ENCODE measurements at regions not wholly inside any gene's neighbourhood (a gene's known extent, or its start where the extent isn't known, plus 50 kb on each side); places are given as distances from the start of the nearest gene placed in this dataset.

DNA sequence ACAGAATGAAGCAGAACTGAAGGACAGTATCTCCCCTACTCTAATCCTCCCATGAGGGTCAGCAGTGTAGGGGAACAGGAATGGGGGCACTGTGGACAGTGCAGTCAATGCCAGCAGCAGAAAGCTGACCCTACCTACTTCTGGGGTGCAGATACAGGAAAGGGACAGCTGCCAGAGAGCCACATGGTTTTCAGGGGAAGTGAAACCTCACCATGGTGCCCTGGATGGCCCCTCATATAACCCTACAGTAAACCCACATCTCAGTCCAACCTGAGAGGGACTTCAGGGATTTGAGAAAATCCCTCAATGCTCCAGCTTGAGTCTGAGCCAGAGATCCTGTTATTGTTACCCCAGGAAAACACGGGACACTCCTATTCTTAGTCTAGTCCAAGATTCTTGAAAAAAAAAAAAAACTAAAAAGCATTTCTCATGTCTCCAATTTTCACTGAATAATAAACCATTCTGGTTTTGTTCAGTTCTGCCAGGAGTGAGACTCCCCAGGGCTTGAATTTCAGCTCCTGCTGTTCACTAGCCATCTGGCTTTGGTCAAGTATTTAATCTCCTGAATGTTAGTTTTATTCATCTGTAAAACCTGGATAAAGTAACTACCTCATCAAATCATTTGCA, 511.6 kb upstream of the ARGLU1 start:
- TF ChIP-seq, protein P1, sequence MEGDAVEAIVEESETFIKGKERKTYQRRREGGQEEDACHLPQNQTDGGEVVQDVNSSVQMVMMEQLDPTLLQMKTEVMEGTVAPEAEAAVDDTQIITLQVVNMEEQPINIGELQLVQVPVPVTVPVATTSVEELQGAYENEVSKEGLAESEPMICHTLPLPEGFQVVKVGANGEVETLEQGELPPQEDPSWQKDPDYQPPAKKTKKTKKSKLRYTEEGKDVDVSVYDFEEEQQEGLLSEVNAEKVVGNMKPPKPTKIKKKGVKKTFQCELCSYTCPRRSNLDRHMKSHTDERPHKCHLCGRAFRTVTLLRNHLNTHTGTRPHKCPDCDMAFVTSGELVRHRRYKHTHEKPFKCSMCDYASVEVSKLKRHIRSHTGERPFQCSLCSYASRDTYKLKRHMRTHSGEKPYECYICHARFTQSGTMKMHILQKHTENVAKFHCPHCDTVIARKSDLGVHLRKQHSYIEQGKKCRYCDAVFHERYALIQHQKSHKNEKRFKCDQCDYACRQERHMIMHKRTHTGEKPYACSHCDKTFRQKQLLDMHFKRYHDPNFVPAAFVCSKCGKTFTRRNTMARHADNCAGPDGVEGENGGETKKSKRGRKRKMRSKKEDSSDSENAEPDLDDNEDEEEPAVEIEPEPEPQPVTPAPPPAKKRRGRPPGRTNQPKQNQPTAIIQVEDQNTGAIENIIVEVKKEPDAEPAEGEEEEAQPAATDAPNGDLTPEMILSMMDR (IDR thresholded peaks at IDR 0.05; ENCODE audit: control insufficient read depth, extremely low read depth, insufficient read depth), result no peak
- H3K4me3 ChIP-seq (ENCODE audit: low read depth, low read length), result no peak overlapping the region
- no peak for DNase-seq (ENCODE audit: low read depth)

DNA sequence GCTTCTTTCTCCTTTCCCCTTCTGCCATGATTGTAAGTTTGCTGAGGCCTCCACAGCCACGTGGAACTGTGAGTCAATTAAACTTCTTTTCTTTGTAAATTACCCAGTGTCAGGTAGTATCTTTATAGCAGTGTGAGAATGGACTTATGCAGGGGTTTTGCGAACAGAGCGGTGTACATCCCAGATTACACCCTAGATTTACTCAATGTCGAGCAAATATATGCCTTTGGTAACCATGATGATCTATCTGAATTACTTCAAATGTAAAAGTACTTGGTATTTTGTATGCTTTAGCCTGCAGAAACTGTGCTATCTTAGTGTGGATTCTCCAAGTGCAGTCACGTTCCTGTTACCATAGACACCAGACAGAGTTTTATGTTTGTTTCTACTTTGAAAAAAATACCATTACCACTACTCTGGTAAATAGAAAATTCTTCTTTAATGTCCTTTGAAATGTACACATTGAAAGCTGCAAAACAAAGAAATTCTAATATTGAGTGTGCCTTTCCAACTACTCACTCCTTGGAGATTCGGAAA, 510.4 kb upstream of the ARGLU1 start:
- no peak for DNase-seq (ENCODE audit: low read depth)
- no peak overlapping the region for H3K4me3 ChIP-seq (ENCODE audit: low read depth, low read length)
- TF ChIP-seq, protein P1 (IDR thresholded peaks at IDR 0.05; ENCODE audit: control insufficient read depth, extremely low read depth, insufficient read depth), result no peak

DNA sequence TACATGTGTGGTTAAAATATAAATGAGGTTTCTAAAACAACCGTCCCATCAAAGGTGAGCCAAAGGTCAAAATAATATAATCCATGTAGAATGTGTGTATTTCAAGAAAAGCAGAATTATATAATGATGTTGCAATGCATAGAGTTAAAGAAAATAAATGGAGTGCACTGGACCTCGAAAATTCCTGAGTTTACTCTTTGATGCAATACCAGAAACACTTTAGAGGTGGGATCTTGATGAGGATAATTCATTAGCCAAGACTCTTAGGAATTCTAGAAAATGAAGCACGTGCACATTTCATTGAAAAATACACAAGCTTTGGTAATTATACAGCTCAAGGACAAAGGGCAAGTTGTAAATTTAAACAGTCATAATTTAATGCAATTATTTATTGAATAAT, 508.9 kb upstream of the ARGLU1 start:
- H3K4me3 ChIP-seq (ENCODE audit: low read depth, low read length), result no peak overlapping the region
- TF ChIP-seq, protein P1 (IDR thresholded peaks at IDR 0.05; ENCODE audit: control insufficient read depth, extremely low read depth, insufficient read depth), result no peak
- DNase-seq (ENCODE audit: low read depth), result no peak

DNA sequence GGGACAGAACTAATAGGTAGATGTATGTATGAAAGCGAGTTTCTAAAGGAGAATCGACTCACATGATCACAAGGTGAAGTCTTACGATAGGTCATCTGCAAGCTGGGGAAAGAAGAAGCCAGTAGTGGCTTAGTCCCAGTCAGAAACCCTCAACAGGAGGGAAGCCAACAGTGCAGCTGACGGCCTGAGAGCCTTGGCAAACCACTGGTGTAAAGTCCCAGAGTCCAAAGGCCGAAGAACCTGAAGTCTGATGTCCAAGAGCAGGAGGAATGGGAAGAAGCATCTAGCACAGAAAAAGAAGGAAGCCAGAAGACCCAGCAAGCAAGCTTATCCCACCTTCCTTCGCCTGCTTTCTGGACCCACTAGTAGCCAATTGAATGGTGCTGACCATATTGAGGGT, 507.6 kb upstream of the ARGLU1 start:
- DNase-seq (ENCODE audit: low read depth), result no peak
- no peak overlapping the region for H3K4me3 ChIP-seq (ENCODE audit: low read depth, low read length)
- TF ChIP-seq, protein P1 (IDR thresholded peaks at IDR 0.05; ENCODE audit: control insufficient read depth, extremely low read depth, insufficient read depth), result no peak

DNA sequence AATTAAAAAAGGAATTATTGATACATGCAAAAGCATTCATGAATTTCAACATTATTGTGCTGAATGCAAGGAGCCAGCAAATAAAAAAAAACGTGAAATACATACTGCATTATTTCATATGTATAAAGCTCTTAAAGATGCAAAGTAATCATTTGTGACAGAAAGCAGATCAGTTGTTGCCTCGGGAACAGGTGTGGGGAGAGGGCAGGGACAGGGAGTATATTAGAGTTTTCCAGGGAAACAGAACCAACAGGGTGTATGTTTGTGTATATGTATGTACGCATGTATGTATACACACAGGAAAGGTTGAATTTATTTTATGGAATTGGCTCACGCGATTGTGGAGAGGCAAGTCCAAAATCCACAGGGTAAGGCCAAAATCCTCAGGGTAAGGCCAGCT, 502.9 kb upstream of the ARGLU1 start:
- TF ChIP-seq, protein P1 (IDR thresholded peaks at IDR 0.05; ENCODE audit: control insufficient read depth, extremely low read depth, insufficient read depth), result no peak
- no peak for DNase-seq (ENCODE audit: low read depth)
- H3K4me3 ChIP-seq (ENCODE audit: low read depth, low read length), result no peak overlapping the region

DNA sequence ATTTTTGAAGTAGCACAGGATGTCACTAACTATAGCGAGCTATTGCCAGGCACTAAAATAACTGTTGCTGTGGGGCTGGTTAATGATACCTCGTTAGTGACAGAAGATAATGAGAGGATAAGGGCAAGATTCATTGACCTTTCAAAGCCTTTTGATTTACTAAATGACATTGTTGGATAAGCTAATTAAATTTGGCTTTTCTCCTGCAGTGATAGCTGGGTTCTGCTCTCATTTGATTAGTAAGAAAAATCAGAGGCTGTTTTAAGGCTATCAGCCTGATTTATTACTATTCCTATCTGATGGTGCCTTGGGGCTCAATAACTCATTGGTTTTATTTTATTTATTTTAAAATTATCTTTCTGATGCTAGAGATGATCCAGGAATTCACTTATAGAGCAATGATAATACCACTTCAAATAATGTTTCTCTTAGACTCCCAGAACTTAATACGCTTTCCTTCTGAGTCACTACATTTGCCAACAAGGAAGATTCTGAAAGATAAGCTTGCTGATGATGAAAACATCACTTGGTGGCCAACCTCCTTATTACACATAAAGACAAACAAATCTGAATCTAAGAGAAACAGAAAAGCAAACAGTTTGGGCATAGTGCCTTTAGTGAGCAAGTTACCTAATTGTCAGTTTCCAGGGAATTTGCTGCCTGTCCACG, 501.3 kb upstream of the ARGLU1 start:
- H3K4me3 ChIP-seq (ENCODE audit: low read depth, low read length), result no peak overlapping the region
- DNase-seq (ENCODE audit: low read depth), result peak; percentile 96
- TF ChIP-seq, protein P1 (IDR thresholded peaks at IDR 0.05; ENCODE audit: control insufficient read depth, extremely low read depth, insufficient read depth), result no peak

All from LNCaP clone FGC (cell line).